ENCODE measurements at regions not wholly inside any gene's neighbourhood (a gene's known extent, or its start where the extent isn't known, plus 50 kb on each side); places are given as distances from the start of the nearest gene placed in this dataset.

- TF ChIP-seq BACH2 (CRISPR knock-in tag; IDR thresholded peaks at IDR 0.05; ENCODE audit: borderline replicate concordance) (no peak), CREB5 (CRISPR knock-in tag; IDR thresholded peaks at IDR 0.05; ENCODE audit: low read depth) (no peak)
Observed at GRCh38 chr7:13188236-13188805, 500.9 kb downstream of the ARL4A start (continued).

- no peak for ATAC-seq
Observed at GRCh38 chr7:13188922-13189321, 501.5 kb downstream of the ARL4A start.

GRCh38 chr7:13189668-13190067 lies 502.2 kb downstream of the ARL4A start:
- ATAC-seq: no peak
- TF ChIP-seq ESRRG (CRISPR knock-in tag; IDR thresholded peaks at IDR 0.05) (no peak), TSHZ2 (CRISPR knock-in tag; IDR thresholded peaks at IDR 0.05) (no peak), CSRNP3 (CRISPR knock-in tag; IDR thresholded peaks at IDR 0.05) (no peak), CSDC2 (CRISPR knock-in tag; IDR thresholded peaks at IDR 0.05) (no peak), GLIS3 (CRISPR knock-in tag; IDR thresholded peaks at IDR 0.05) (no peak), PATZ1 (CRISPR knock-in tag; IDR thresholded peaks at IDR 0.05; ENCODE audit: borderline replicate concordance) (no peak), ZFP30 (CRISPR knock-in tag; IDR thresholded peaks at IDR 0.05) (no peak), ZFP3 (CRISPR knock-in tag; IDR thresholded peaks at IDR 0.05) (no peak), ARNTL (CRISPR knock-in tag; IDR thresholded peaks at IDR 0.05; ENCODE audit: borderline replicate concordance, low read depth) (no peak), RARB (CRISPR knock-in tag; IDR thresholded peaks at IDR 0.05) (no peak), TCF4 (CRISPR knock-in tag; IDR thresholded peaks at IDR 0.05; ENCODE audit: borderline replicate concordance) (no peak), TOX (CRISPR knock-in tag; IDR thresholded peaks at IDR 0.05; ENCODE audit: borderline replicate concordance) (no peak), ZNF565 (CRISPR knock-in tag; conservative IDR thresholded peaks at IDR 0.05; ENCODE audit: low read depth) (no peak), OSR1 (CRISPR knock-in tag; IDR thresholded peaks at IDR 0.05) (no peak)

More at GRCh38 chr7:13188922-13189321, 501.5 kb downstream of the ARL4A start:
- no peak for TF ChIP-seq PPARA (CRISPR knock-in tag; IDR thresholded peaks at IDR 0.05; ENCODE audit: borderline replicate concordance)
- TF ChIP-seq PATZ1 (CRISPR knock-in tag; IDR thresholded peaks at IDR 0.05; ENCODE audit: borderline replicate concordance): no peak
- TF ChIP-seq GLIS3 (CRISPR knock-in tag; IDR thresholded peaks at IDR 0.05): no peak
- TF ChIP-seq POU6F1 (CRISPR knock-in tag; IDR thresholded peaks at IDR 0.05; ENCODE audit: borderline replicate concordance, low read depth): no peak
- no peak for TF ChIP-seq TCF4 (CRISPR knock-in tag; IDR thresholded peaks at IDR 0.05; ENCODE audit: borderline replicate concordance)
- TF ChIP-seq ESRRG (CRISPR knock-in tag; IDR thresholded peaks at IDR 0.05): no peak
- no peak for TF ChIP-seq CSRNP3 (CRISPR knock-in tag; IDR thresholded peaks at IDR 0.05)
- no peak for TF ChIP-seq ZNF70 (CRISPR knock-in tag; IDR thresholded peaks at IDR 0.05)
- TF ChIP-seq ISL1 (CRISPR knock-in tag; IDR thresholded peaks at IDR 0.05): no peak
- TF ChIP-seq BACH2 (CRISPR knock-in tag; IDR thresholded peaks at IDR 0.05; ENCODE audit: borderline replicate concordance): no peak
- no peak for TF ChIP-seq ZFP3 (CRISPR knock-in tag; IDR thresholded peaks at IDR 0.05)

Measured in SK-N-SH treated with all-trans-retinoic acid at 6 μM for 48 hours (cell line).